ENCODE measurements at regions not wholly inside any gene's neighbourhood (a gene's known extent, or its start where the extent isn't known, plus 50 kb on each side); places are given as distances from the start of the nearest gene placed in this dataset.
"Not testable (repeated sequence)": the region's sequence is repeated elsewhere in the genome, so short reads cannot be mapped to it uniquely, and the experiment has no call there.

DNA sequence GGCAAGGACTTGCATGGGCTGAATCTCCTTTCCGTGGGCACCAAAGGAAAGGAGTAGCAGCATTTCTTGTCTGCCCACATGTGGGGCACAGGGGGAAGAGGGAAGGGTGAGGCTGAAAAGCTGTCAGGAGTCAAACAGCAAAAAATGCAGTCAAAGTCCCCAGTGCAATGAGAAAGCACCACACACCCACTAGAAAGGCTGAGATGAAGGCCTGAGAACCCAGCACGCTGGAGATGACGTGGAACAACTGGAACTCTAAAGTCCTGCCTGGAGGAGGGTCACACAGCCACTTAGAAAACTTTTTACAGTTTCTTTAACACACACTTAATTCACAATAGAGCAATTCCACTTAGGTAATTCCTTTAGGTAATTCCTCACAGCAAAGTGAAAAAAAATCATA, 94.6 kb upstream of the IGFBPL1 start:
- Histone ChIP-seq H3K79me2 (ENCODE audit: control insufficient read depth, insufficient read depth, low read length, poor library complexity) (no peaks in the 10 kb centered on the region), H3K4me1 (ENCODE audit: control insufficient read depth in 1 of 2, insufficient read depth in 2 of 2, low read length in 2 of 2) (no peaks in the 10 kb centered on the region), H3K4me3 (ENCODE audit: low read depth, low read length) (no peak overlapping the region), H2BK120ac (ENCODE audit: insufficient read depth, low read length, poor library complexity) (no peak overlapping the region), H4K8ac (ENCODE audit: low read depth, low read length) (no peak overlapping the region), H3K9ac (ENCODE audit: low read length) (no peak overlapping the region), H4K12ac (ENCODE audit: low read depth, low read length) (no peak overlapping the region), H2AFZ (ENCODE audit: insufficient read depth, low read length, poor library complexity) (no peak overlapping the region), H4K91ac (ENCODE audit: low read depth, low read length) (no peak overlapping the region), H3K4me2 (ENCODE audit: low read length) (no peak overlapping the region), H2AK5ac (ENCODE audit: low read length) (no peak overlapping the region), H3K79me1 (ENCODE audit: low read length) (no peaks in the 10 kb centered on the region), H2BK12ac (ENCODE audit: low read length) (no peak overlapping the region), H3K36me3 (ENCODE audit: control insufficient read depth in 1 of 2, insufficient read depth in 2 of 2, low read length in 2 of 2) (no peaks in the 10 kb centered on the region), H3K9me3 (ENCODE audit: insufficient read depth, low read depth, low read length) (no peaks in the 10 kb centered on the region), H3K4ac (ENCODE audit: low read depth, low read length) (no peak overlapping the region), H3K27ac (ENCODE audit: low read depth, low read length) (no peak overlapping the region), H3K18ac (ENCODE audit: low read length) (no peak overlapping the region), H3K23ac (ENCODE audit: low read length) (no peak overlapping the region), H3K14ac (ENCODE audit: low read length) (no peak overlapping the region), H2BK5ac (ENCODE audit: low read depth, low read length, poor library complexity) (no peak overlapping the region), H3K27me3 (ENCODE audit: insufficient read depth, low read length) (no peaks in the 10 kb centered on the region)
- no CpG with 5 or more reads among the region's 3 CpGs for WGBS (ENCODE audit: extremely low coverage, insufficient coverage, insufficient read length)
- DNase-seq: no peak

DNA sequence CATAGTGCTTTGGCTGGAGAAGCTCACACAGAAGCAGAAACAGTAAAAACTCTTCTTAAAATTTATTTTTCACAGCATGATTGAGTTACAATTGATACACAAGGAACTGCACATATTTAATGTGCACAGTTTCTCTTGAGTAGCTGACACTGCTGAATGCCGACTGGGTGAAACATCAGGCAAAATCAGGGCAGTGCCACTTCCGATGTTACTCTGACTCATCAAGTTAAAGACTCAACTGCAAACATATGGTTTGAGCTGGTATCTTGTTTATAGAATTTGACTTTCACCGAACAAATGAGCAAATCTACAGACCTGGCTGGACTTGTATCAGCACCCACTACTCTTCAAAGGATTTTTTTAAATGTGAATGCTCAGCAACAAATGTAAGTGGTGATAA, 92.0 kb upstream of the IGFBPL1 start:
- H3K23ac ChIP-seq (ENCODE audit: low read length); DNase-seq; H3K9me3 ChIP-seq (ENCODE audit: insufficient read depth, low read depth, low read length); H3K27me3 ChIP-seq (ENCODE audit: insufficient read depth, low read length); H4K8ac ChIP-seq (ENCODE audit: low read depth, low read length); H3K4me3 ChIP-seq (ENCODE audit: low read depth, low read length); H3K9ac ChIP-seq (ENCODE audit: low read length); H2AFZ ChIP-seq (ENCODE audit: insufficient read depth, low read length, poor library complexity); H3K4me1 ChIP-seq (ENCODE audit: control insufficient read depth in 1 of 2, insufficient read depth in 2 of 2, low read length in 2 of 2); H2BK12ac ChIP-seq (ENCODE audit: low read length); H3K14ac ChIP-seq (ENCODE audit: low read length); H3K79me1 ChIP-seq (ENCODE audit: low read length); H3K18ac ChIP-seq (ENCODE audit: low read length); H3K4me2 ChIP-seq (ENCODE audit: low read length); H3K4ac ChIP-seq (ENCODE audit: low read depth, low read length); H4K12ac ChIP-seq (ENCODE audit: low read depth, low read length); H2BK5ac ChIP-seq (ENCODE audit: low read depth, low read length, poor library complexity); H2AK5ac ChIP-seq (ENCODE audit: low read length); H4K91ac ChIP-seq (ENCODE audit: low read depth, low read length); H3K27ac ChIP-seq (ENCODE audit: low read depth, low read length); H2BK120ac ChIP-seq (ENCODE audit: insufficient read depth, low read length, poor library complexity); H3K79me2 ChIP-seq (ENCODE audit: control insufficient read depth, insufficient read depth, low read length, poor library complexity); H3K36me3 ChIP-seq (ENCODE audit: control insufficient read depth in 1 of 2, insufficient read depth in 2 of 2, low read length in 2 of 2): not testable (repeated sequence)
- no CpG with 5 or more reads among the region's 3 CpGs for WGBS (ENCODE audit: extremely low coverage, insufficient coverage, insufficient read length)

DNA sequence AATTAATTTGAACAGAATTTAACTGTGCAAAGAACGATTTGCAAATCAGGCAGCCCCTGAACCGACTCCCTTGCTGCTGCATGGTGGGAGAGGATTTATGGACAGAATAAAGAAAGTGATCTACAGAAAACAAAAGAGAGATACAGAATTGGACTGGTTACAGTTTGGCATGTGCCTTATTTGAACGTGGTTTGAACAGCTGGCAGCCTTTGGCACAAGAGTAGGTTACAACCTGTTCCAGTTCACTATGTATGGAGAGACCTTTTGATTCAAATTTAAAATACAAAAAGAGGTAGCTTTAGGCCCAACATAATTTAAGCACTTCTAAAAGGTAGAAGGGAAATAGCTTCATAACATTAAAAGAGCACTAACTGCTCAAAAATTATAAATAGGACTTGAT, 90.8 kb upstream of the IGFBPL1 start:
- H3K36me3 ChIP-seq (ENCODE audit: control insufficient read depth in 1 of 2, insufficient read depth in 2 of 2, low read length in 2 of 2); H3K14ac ChIP-seq (ENCODE audit: low read length); H3K4me2 ChIP-seq (ENCODE audit: low read length); H4K12ac ChIP-seq (ENCODE audit: low read depth, low read length); H3K27me3 ChIP-seq (ENCODE audit: insufficient read depth, low read length); H4K8ac ChIP-seq (ENCODE audit: low read depth, low read length); H3K27ac ChIP-seq (ENCODE audit: low read depth, low read length); H2BK12ac ChIP-seq (ENCODE audit: low read length); H3K9me3 ChIP-seq (ENCODE audit: insufficient read depth, low read depth, low read length); H3K23ac ChIP-seq (ENCODE audit: low read length); H2BK120ac ChIP-seq (ENCODE audit: insufficient read depth, low read length, poor library complexity); DNase-seq; H3K79me1 ChIP-seq (ENCODE audit: low read length); H3K4ac ChIP-seq (ENCODE audit: low read depth, low read length); H3K9ac ChIP-seq (ENCODE audit: low read length); H4K91ac ChIP-seq (ENCODE audit: low read depth, low read length); H2AK5ac ChIP-seq (ENCODE audit: low read length); H3K79me2 ChIP-seq (ENCODE audit: control insufficient read depth, insufficient read depth, low read length, poor library complexity); H3K18ac ChIP-seq (ENCODE audit: low read length); H3K4me3 ChIP-seq (ENCODE audit: low read depth, low read length); H2BK5ac ChIP-seq (ENCODE audit: low read depth, low read length, poor library complexity); H2AFZ ChIP-seq (ENCODE audit: insufficient read depth, low read length, poor library complexity); H3K4me1 ChIP-seq (ENCODE audit: control insufficient read depth in 1 of 2, insufficient read depth in 2 of 2, low read length in 2 of 2): not testable (repeated sequence)
- WGBS (ENCODE audit: extremely low coverage, insufficient coverage, insufficient read length): no CpG with 5 or more reads among the region's 3 CpGs

DNA sequence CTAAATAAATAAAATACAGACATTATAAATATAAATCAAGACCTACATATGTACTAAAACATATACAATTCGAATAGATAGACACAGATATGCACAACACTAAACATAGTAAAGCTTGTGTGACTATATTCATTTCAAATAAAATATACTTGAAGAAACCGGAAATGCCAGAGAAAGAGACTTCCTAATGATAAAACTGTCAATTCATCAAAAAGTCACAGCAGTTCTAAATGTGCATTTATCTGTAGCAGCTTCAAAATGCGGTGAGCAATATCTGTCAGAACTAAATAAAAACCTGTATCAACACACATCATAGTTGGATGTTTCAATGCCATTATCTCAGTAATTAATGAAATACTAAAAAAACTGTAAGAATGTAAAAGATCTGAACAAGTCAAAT, 86.1 kb upstream of the IGFBPL1 start:
- H3K18ac ChIP-seq (ENCODE audit: low read length): not testable (repeated sequence)

More for the DNA sequence above, 86.1 kb upstream of the IGFBPL1 start:
- DNase-seq; H3K27ac ChIP-seq (ENCODE audit: low read depth, low read length); H3K79me1 ChIP-seq (ENCODE audit: low read length); H3K9ac ChIP-seq (ENCODE audit: low read length); H2AFZ ChIP-seq (ENCODE audit: insufficient read depth, low read length, poor library complexity); H2BK5ac ChIP-seq (ENCODE audit: low read depth, low read length, poor library complexity); H3K23ac ChIP-seq (ENCODE audit: low read length); H3K9me3 ChIP-seq (ENCODE audit: insufficient read depth, low read depth, low read length); H4K91ac ChIP-seq (ENCODE audit: low read depth, low read length); H2AK5ac ChIP-seq (ENCODE audit: low read length); H4K8ac ChIP-seq (ENCODE audit: low read depth, low read length); H2BK120ac ChIP-seq (ENCODE audit: insufficient read depth, low read length, poor library complexity); H4K12ac ChIP-seq (ENCODE audit: low read depth, low read length); H3K14ac ChIP-seq (ENCODE audit: low read length); H3K4ac ChIP-seq (ENCODE audit: low read depth, low read length); H3K36me3 ChIP-seq (ENCODE audit: control insufficient read depth in 1 of 2, insufficient read depth in 2 of 2, low read length in 2 of 2); H3K4me1 ChIP-seq (ENCODE audit: control insufficient read depth in 1 of 2, insufficient read depth in 2 of 2, low read length in 2 of 2); H3K4me2 ChIP-seq (ENCODE audit: low read length); H3K27me3 ChIP-seq (ENCODE audit: insufficient read depth, low read length); H3K4me3 ChIP-seq (ENCODE audit: low read depth, low read length); H3K79me2 ChIP-seq (ENCODE audit: control insufficient read depth, insufficient read depth, low read length, poor library complexity); H2BK12ac ChIP-seq (ENCODE audit: low read length): not testable (repeated sequence)
- no CpG with 5 or more reads among the region's 3 CpGs for WGBS (ENCODE audit: extremely low coverage, insufficient coverage, insufficient read length)
